DOHH2 (cell line): ENCODE measurements at regions not wholly inside any gene's neighbourhood (a gene's known extent, or its start where the extent isn't known, plus 50 kb on each side); places are given as distances from the start of the nearest gene placed in this dataset.

ENCODE experiments used
- H3F3A ChIP-seq: fragments of 200-600 bp; sonication (generic), shearing (Covaris generic); 2 replicates; pipeline ENCODE4 v1.6.0; 2016; ENCODE audit warnings: antibody characterized with exemption, mild to moderate bottlenecking; ENCODE audit not compliant: control insufficient read depth, insufficient read depth
- H3K27ac ChIP-seq: fragments of 200-600 bp; sonication (generic); 2 replicates; pipeline ENCODE4 v1.5.1; 2014; ENCODE audit warnings: low read depth, mild to moderate bottlenecking, low read length, moderate library complexity
- H3K27me3 ChIP-seq: fragments of 200-600 bp; sonication (generic); 2 replicates; pipeline ENCODE4 v1.6.1; 2014; ENCODE audit warnings: mild to moderate bottlenecking, low read length, mixed read lengths; ENCODE audit not compliant: control insufficient read depth
- H3K36me3 ChIP-seq: fragments of 200-600 bp; sonication (generic); 2 replicates; pipeline ENCODE4 v1.6.1; 2014; ENCODE audit warnings: mild to moderate bottlenecking, low read length, moderate library complexity, mixed read lengths; ENCODE audit not compliant: control insufficient read depth
- H3K4me1 ChIP-seq: fragments of 200-600 bp; sonication (generic); 2 replicates; pipeline ENCODE4 v1.6.1; 2014; ENCODE audit warnings: mild to moderate bottlenecking, low read length, mixed read lengths; ENCODE audit not compliant: control insufficient read depth
- H3K4me2 ChIP-seq: fragments of 200-600 bp; sonication (generic); 2 replicates; pipeline ENCODE4 v1.6.0; 2014; ENCODE audit warnings: mild to moderate bottlenecking, low read length, moderate library complexity
- H3K4me3 ChIP-seq: fragments of 200-600 bp; sonication (generic); 2 replicates; pipeline ENCODE4 v1.5.1; 2014; ENCODE audit warnings: mild to moderate bottlenecking, low read length, mixed read lengths
- H3K79me2 ChIP-seq: fragments of 200-600 bp; sonication (generic); 2 replicates; pipeline ENCODE4 v1.6.1; 2014; ENCODE audit warnings: mild to moderate bottlenecking, low read length, mixed read lengths; ENCODE audit not compliant: control insufficient read depth
- H3K9me2 ChIP-seq: fragments of 200-600 bp; sonication (generic); replicated peaks from 2 replicates; pipeline ENCODE4 v1.6.1; 2014; ENCODE audit warnings: mild to moderate bottlenecking, low read length, mixed read lengths; ENCODE audit not compliant: control insufficient read depth
- H3K9me3 ChIP-seq: fragments of 200-600 bp; sonication (generic); 2 replicates; pipeline ENCODE4 v1.6.1; 2014; ENCODE audit warnings: antibody characterized with exemption, low read length, mixed read lengths; ENCODE audit not compliant: control insufficient read depth, insufficient read depth
- H4K20me1 ChIP-seq: fragments of 200-600 bp; sonication (generic); 2 replicates; pipeline ENCODE4 v1.6.0; 2014; ENCODE audit warnings: low read depth, mild to moderate bottlenecking, antibody characterized with exemption, low read length, moderate library complexity; ENCODE audit not compliant: control insufficient read depth, insufficient read depth
- CTCF ChIP-seq: fragments of 200-600 bp; sonication (generic); IDR thresholded peaks from one replicate; pipeline ENCODE4 v1.5.1; 2014; ENCODE audit warnings: antibody characterized with exemption, mild to moderate bottlenecking, low read depth, low read length; ENCODE audit not compliant: poor library complexity, severe bottlenecking
- EZH2phosphoT487 ChIP-seq: fragments of 200-600 bp; sonication (generic); IDR thresholded peaks from 2 replicates; pipeline ENCODE4 v1.6.1; 2017; ENCODE audit warnings: borderline replicate concordance, mild to moderate bottlenecking, antibody characterized with exemption, low read length, moderate library complexity, mixed read lengths

DNA sequence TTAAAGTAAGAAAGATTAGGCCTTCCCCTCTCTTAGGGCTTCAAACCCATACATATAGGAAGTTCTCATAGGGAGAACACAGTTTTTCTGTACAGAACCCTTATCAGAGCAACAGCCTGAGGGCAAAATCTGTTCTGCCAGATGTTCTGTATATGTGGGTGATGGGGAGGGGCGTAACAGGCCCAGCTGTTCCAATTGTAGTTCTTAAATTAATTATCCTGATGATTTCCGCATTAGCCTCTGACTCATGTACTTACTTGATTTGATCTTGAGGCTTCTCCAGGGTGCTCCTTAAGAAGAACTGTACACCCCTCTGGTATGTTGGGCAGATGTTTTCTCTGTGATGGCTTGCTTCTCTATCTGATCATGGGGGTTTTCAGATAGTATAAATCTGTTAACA lies 123.1 kb upstream of the C11orf87 start:
- Histone ChIP-seq H3F3A (no peaks in the 10 kb centered on the region), H3K4me3 (no peak overlapping the region), H3K27ac (no peak overlapping the region), H3K79me2 (no peaks in the 10 kb centered on the region), H4K20me1 (no peaks in the 10 kb centered on the region), H3K9me3 (no peaks in the 10 kb centered on the region), H3K9me2 (no peaks in the 10 kb centered on the region), H3K36me3 (no peaks in the 10 kb centered on the region), H3K4me1 (no peaks in the 10 kb centered on the region), H3K4me2 (no peak overlapping the region), H3K27me3 (no peaks in the 10 kb centered on the region)
- TF ChIP-seq EZH2phosphoT487 (no peak), CTCF (no peak)

DNA sequence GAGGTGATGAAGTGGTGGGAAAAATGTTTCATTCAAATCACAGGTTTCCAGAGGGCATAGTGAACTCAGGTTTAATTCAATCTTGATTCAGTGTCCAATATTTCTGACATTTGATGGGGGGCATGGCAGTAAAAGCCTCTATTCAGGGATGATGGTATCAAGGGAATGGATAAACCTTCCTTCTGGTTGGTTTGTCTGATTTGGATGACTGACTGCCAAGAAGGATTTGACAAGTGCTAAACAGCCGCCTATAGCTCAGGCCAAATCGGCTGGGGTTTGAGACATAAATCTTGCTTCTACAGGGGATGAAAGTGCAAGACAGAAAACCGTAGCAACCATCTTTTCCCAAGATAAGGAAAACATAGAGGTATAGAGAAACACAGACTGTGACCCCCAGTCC lies 121.8 kb upstream of the C11orf87 start:
- no peaks in the 10 kb centered on the region for H3K27me3 ChIP-seq
- H3K27ac ChIP-seq = no peak overlapping the region
- H3K9me2 ChIP-seq = no peaks in the 10 kb centered on the region
- no peaks in the 10 kb centered on the region for H3F3A ChIP-seq
- TF ChIP-seq EZH2phosphoT487 (no peak), CTCF (no peak)
- H3K36me3 ChIP-seq = no peaks in the 10 kb centered on the region
- H4K20me1 ChIP-seq = no peaks in the 10 kb centered on the region
- no peaks in the 10 kb centered on the region for H3K4me1 ChIP-seq
- no peaks in the 10 kb centered on the region for H3K79me2 ChIP-seq
- H3K4me2 ChIP-seq = no peak overlapping the region
- H3K4me3 ChIP-seq = no peak overlapping the region
- H3K9me3 ChIP-seq = no peaks in the 10 kb centered on the region

GRCh38 chr11:109302591-109303334 lies 119.2 kb upstream of the C11orf87 start:
- no peak overlapping the region for H3K27ac ChIP-seq
- H3K9me2 ChIP-seq = no peaks in the 10 kb centered on the region
- no peaks in the 10 kb centered on the region for H4K20me1 ChIP-seq
- no peak overlapping the region for H3K4me3 ChIP-seq
- H3K79me2 ChIP-seq = no peaks in the 10 kb centered on the region
- H3K36me3 ChIP-seq = no peaks in the 10 kb centered on the region
- H3K27me3 ChIP-seq = no peaks in the 10 kb centered on the region
- H3K9me3 ChIP-seq = no peaks in the 10 kb centered on the region
- H3K4me1 ChIP-seq = no peaks in the 10 kb centered on the region
- TF ChIP-seq EZH2phosphoT487 = no peak
- TF ChIP-seq CTCF = no peak
- H3K4me2 ChIP-seq = no peak overlapping the region
- no peaks in the 10 kb centered on the region for H3F3A ChIP-seq
